MM.1S (cell line): ENCODE measurements at regions not wholly inside any gene's neighbourhood (a gene's known extent, or its start where the extent isn't known, plus 50 kb on each side); places are given as distances from the start of the nearest gene placed in this dataset.

Source experiments
- CTCF ChIP-seq: fragments of 300-600 bp; sonication (generic); IDR thresholded peaks from 2 replicates; pipeline ENCODE4 v1.5.1; 2016; ENCODE audit warnings: antibody characterized with exemption, low read length, mixed read lengths
- EZH2 ChIP-seq: fragments of 300-600 bp; sonication (generic); optimal IDR thresholded peaks from 2 replicates; pipeline ENCODE3; 2017; ENCODE audit warnings: low read depth, mild to moderate bottlenecking, antibody characterized with exemption, low read length, mixed read lengths
- EZH2phosphoT487 ChIP-seq: fragments of 300-600 bp; sonication (generic); IDR thresholded peaks from 2 replicates; pipeline ENCODE4 v1.6.1; 2018; ENCODE audit warnings: antibody characterized with exemption, low read length

- TF ChIP-seq CTCF (no peak), EZH2 (no peak), EZH2phosphoT487 (no peak)
Measured at GRCh38 chr14:89697281-89698060, 257.1 kb downstream of the EFCAB11 start.
